ENCODE measurements at regions not wholly inside any gene's neighbourhood (a gene's known extent, or its start where the extent isn't known, plus 50 kb on each side); places are given as distances from the start of the nearest gene placed in this dataset.

DNA sequence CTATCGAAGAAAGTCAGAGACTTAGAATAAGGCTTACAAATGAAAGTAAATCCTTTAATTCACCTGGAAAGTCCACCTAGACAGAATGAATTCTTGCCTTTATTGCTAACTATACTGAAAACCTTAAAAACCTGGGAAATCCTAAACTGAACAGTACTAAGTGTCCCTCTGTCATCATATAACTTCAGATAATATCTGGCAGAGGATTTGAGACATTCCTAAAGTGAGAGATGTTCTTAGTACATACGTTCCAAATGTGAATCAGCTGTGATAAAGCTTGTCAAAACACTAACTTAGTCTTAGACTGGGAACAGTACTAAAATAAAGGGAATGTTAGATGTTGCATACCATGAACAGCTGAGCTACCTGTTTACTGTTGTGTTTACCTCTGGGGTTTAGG, 121.7 kb downstream of the TNFSF18 start:
- TF ChIP-seq, protein P1, sequence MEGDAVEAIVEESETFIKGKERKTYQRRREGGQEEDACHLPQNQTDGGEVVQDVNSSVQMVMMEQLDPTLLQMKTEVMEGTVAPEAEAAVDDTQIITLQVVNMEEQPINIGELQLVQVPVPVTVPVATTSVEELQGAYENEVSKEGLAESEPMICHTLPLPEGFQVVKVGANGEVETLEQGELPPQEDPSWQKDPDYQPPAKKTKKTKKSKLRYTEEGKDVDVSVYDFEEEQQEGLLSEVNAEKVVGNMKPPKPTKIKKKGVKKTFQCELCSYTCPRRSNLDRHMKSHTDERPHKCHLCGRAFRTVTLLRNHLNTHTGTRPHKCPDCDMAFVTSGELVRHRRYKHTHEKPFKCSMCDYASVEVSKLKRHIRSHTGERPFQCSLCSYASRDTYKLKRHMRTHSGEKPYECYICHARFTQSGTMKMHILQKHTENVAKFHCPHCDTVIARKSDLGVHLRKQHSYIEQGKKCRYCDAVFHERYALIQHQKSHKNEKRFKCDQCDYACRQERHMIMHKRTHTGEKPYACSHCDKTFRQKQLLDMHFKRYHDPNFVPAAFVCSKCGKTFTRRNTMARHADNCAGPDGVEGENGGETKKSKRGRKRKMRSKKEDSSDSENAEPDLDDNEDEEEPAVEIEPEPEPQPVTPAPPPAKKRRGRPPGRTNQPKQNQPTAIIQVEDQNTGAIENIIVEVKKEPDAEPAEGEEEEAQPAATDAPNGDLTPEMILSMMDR (IDR thresholded peaks at IDR 0.05; ENCODE audit: low read length) = no peak
- TF ChIP-seq EZH2phosphoT487 (IDR thresholded peaks at IDR 0.05; ENCODE audit: low read length) = no peak

All from MM.1S (cell line).